H9 (cell line): ENCODE measurements at regions not wholly inside any gene's neighbourhood (a gene's known extent, or its start where the extent isn't known, plus 50 kb on each side); places are given as distances from the start of the nearest gene placed in this dataset.

ENCODE experiments used
- DNase-seq: peaks from one replicate; pipeline ENCODE4 v3.0.0-alpha.2; 2017
- H2AFZ ChIP-seq: one replicate; pipeline ENCODE4 v1.6.1; 2013; ENCODE audit warnings: mild to moderate bottlenecking, low read length, control low read depth, moderate library complexity
- H2AK5ac ChIP-seq: 2 replicates; pipeline ENCODE4 v1.6.1; 2013; ENCODE audit warnings: low read length, control low read depth, mixed read lengths; ENCODE audit not compliant: insufficient read length
- H2BK120ac ChIP-seq: one replicate; pipeline ENCODE4 v1.6.1; 2013; ENCODE audit warnings: low read depth, mild to moderate bottlenecking, low read length, control low read depth, inconsistent platforms; ENCODE audit not compliant: poor library complexity, severe bottlenecking
- H2BK12ac ChIP-seq: 2 replicates; pipeline ENCODE4 v1.6.1; 2013; ENCODE audit warnings: low read length, control low read depth, mixed read lengths, low read depth; ENCODE audit not compliant: insufficient read length
- H2BK15ac ChIP-seq: 2 replicates; pipeline ENCODE4 v1.6.1; 2013; ENCODE audit warnings: low read depth, low read length, control low read depth
- H2BK20ac ChIP-seq: one replicate; pipeline ENCODE4 v1.6.1; 2013; ENCODE audit warnings: low read depth, mild to moderate bottlenecking, low read length, control low read depth, inconsistent platforms; ENCODE audit not compliant: poor library complexity, severe bottlenecking
- H2BK5ac ChIP-seq: 2 replicates; pipeline ENCODE4 v1.6.1; 2013; ENCODE audit warnings: low read length, control low read depth, mixed read lengths; ENCODE audit not compliant: insufficient read length
- H3K14ac ChIP-seq: 2 replicates; pipeline ENCODE4 v1.6.1; 2013; ENCODE audit warnings: low read length, control low read depth; ENCODE audit not compliant: insufficient read depth
- H3K18ac ChIP-seq: 2 replicates; pipeline ENCODE4 v1.6.1; 2013; ENCODE audit warnings: low read depth, mild to moderate bottlenecking, mixed read lengths, low read length, control low read depth; ENCODE audit not compliant: insufficient read length
- H3K23ac ChIP-seq: 2 replicates; pipeline ENCODE4 v1.6.1; 2013; ENCODE audit warnings: low read length, control low read depth, mixed read lengths, low read depth; ENCODE audit not compliant: insufficient read length
- H3K23me2 ChIP-seq: 2 replicates; pipeline ENCODE4 v1.6.1; 2013; ENCODE audit warnings: low read depth, mild to moderate bottlenecking, mixed read lengths, low read length, control low read depth; ENCODE audit not compliant: insufficient read length, poor library complexity, severe bottlenecking
- H3K27ac ChIP-seq: 2 replicates; pipeline ENCODE4 v1.5.1; 2013; ENCODE audit warnings: low read length, control low read depth, mixed read lengths, low read depth; ENCODE audit not compliant: insufficient read length
- H3K27me3 ChIP-seq: 2 replicates; pipeline ENCODE4 v1.6.1; 2013; ENCODE audit warnings: low read length, control low read depth, inconsistent platforms; ENCODE audit not compliant: insufficient read depth
- H3K4ac ChIP-seq: 2 replicates; pipeline ENCODE4 v1.6.1; 2013; ENCODE audit warnings: low read depth, mild to moderate bottlenecking, control low read depth, inconsistent platforms, low read length, moderate library complexity
- H3K4me1 ChIP-seq: 2 replicates; pipeline ENCODE4 v1.6.1; 2013; ENCODE audit warnings: low read length, control low read depth, inconsistent platforms; ENCODE audit not compliant: insufficient read depth
- H3K4me2 ChIP-seq: 2 replicates; pipeline ENCODE4 v1.6.1; 2013; ENCODE audit warnings: low read length, control low read depth, mixed read lengths; ENCODE audit not compliant: insufficient read length, insufficient read depth
- H3K56ac ChIP-seq: 2 replicates; pipeline ENCODE4 v1.6.1; 2013; ENCODE audit warnings: low read depth, mild to moderate bottlenecking, mixed read lengths, low read length, control low read depth; ENCODE audit not compliant: insufficient read length
- H3K79me1 ChIP-seq: 2 replicates; pipeline ENCODE4 v1.6.1; 2013; ENCODE audit warnings: low read depth, mild to moderate bottlenecking, moderate library complexity, low read length, control low read depth, inconsistent platforms; ENCODE audit not compliant: insufficient read depth, poor library complexity, severe bottlenecking
- H3K79me2 ChIP-seq: 2 replicates; pipeline ENCODE4 v1.6.1; 2013; ENCODE audit warnings: low read length, control low read depth, inconsistent platforms; ENCODE audit not compliant: insufficient read depth
- H3K9ac ChIP-seq: 2 replicates; pipeline ENCODE4 v1.6.1; 2013; ENCODE audit warnings: low read length, control low read depth, mixed read lengths; ENCODE audit not compliant: insufficient read length; ENCODE audit errors: extremely low read depth
- H3K9me3 ChIP-seq: one replicate; pipeline ENCODE4 v1.6.1; 2013; ENCODE audit warnings: low read depth, low read length, inconsistent platforms; ENCODE audit not compliant: control insufficient read depth
- H3T11ph ChIP-seq: one replicate; pipeline ENCODE4 v1.6.1; 2013; ENCODE audit warnings: mild to moderate bottlenecking, low read length, control low read depth, inconsistent platforms
- H4K20me1 ChIP-seq: one replicate; pipeline ENCODE4 v1.6.1; 2013; ENCODE audit not compliant: control insufficient read depth, insufficient read length, insufficient read depth
- H4K5ac ChIP-seq: 2 replicates; pipeline ENCODE4 v1.6.1; 2013; ENCODE audit warnings: low read depth, mild to moderate bottlenecking, mixed read lengths, low read length, control low read depth; ENCODE audit not compliant: insufficient read length
- H4K8ac ChIP-seq: replicated peaks from 2 replicates; pipeline ENCODE4 v1.6.1; 2013; ENCODE audit warnings: low read length, control low read depth, mixed read lengths, low read depth; ENCODE audit not compliant: insufficient read length
- H4K91ac ChIP-seq: 2 replicates; pipeline ENCODE4 v1.6.1; 2013; ENCODE audit warnings: low read depth, mild to moderate bottlenecking, moderate library complexity, mixed read lengths, low read length, control low read depth; ENCODE audit not compliant: insufficient read length
- H3K27ac Mint-ChIP-seq, 3 experiments: 2 replicates in 2 of 3; 3 replicates in 1 of 3; pipeline ENCODE4 v1.8.0; 2020 to 2021; ENCODE audit warnings: mixed read lengths in 3 of 3, mild to moderate bottlenecking in 1 of 3, moderate library complexity in 1 of 3
- H3K27me3 Mint-ChIP-seq: 2 replicates; pipeline ENCODE4 v1.8.0; 2021; ENCODE audit warnings: low read depth, mild to moderate bottlenecking, moderate library complexity, mixed read lengths
- H3K36me3 Mint-ChIP-seq, 3 experiments: 2 replicates in 2 of 3; 3 replicates in 1 of 3; pipeline ENCODE4 v1.8.0; 2020 to 2021; ENCODE audit warnings: low read depth in 3 of 3, mixed read lengths in 3 of 3; ENCODE audit not compliant: insufficient read depth in 1 of 3
- H3K4me1 Mint-ChIP-seq, 2 experiments: 2 replicates each; pipeline ENCODE4 v1.8.0; 2020; ENCODE audit warnings: mixed read lengths in 2 of 2
- H3K4me3 Mint-ChIP-seq, 2 experiments: 2 replicates in 1 of 2; 3 replicates in 1 of 2; pipeline ENCODE4 v1.8.0; 2020 to 2021; ENCODE audit warnings: mild to moderate bottlenecking in 2 of 2, mixed read lengths in 2 of 2, moderate library complexity in 1 of 2
- H3K9me3 Mint-ChIP-seq, 2 experiments: 2 replicates in 1 of 2; 3 replicates in 1 of 2; pipeline ENCODE4 v1.8.0; 2020; ENCODE audit warnings: mild to moderate bottlenecking in 2 of 2, mixed read lengths in 2 of 2, moderate library complexity in 1 of 2
- CTCF ChIP-seq: fragments of 200-600 bp; sonication (generic); conservative IDR thresholded peaks from 3 replicates; pipeline ENCODE4 v1.8.0; 2021; ENCODE audit warnings: antibody characterized with exemption, mild to moderate bottlenecking
- WGBS: extraction: QIAGEN DNeasy Blood & Tissue Kit; methylation state at CpG from one replicate; pipeline ENCODE4 v1.1.7; 2013; ENCODE audit warnings: missing lambda C conversion rate, low lambda C conversion rate, mixed read lengths; ENCODE audit not compliant: insufficient read length; ENCODE audit errors: extremely low coverage; 5-methylcytosine and 5-hydroxymethylcytosine counted together

- H3K4me1 Mint-ChIP-seq: peaks cover 9 to 13% of the 10 kb centered on the region in 2 experiments
Observed at GRCh38 chr20:19923762-19924161, 93.4 kb upstream of the NAA20 start.

More at GRCh38 chr20:19923762-19924161, 93.4 kb upstream of the NAA20 start:
- Histone ChIP-seq H4K20me1 (no peaks in the 10 kb centered on the region), H2BK12ac (no peak overlapping the region), H3T11ph (no peak overlapping the region), H2BK5ac (no peak overlapping the region), H3K9me3 (no peaks in the 10 kb centered on the region), H3K4ac (no peak overlapping the region), H3K79me1 (no peaks in the 10 kb centered on the region), H2AK5ac (no peak overlapping the region), H3K18ac (no peak overlapping the region), H3K23ac (no peak overlapping the region), H3K27me3 (no peaks in the 10 kb centered on the region), H3K14ac (no peak overlapping the region), H4K91ac (no peak overlapping the region), H3K27ac (no peak overlapping the region), H2BK15ac (no peak overlapping the region), H3K4me2 (no peak overlapping the region), H3K23me2 (no peaks in the 10 kb centered on the region), H3K4me1 (no peaks in the 10 kb centered on the region), H3K9ac (no peak overlapping the region), H3K79me2 (no peaks in the 10 kb centered on the region), H4K8ac (no peak overlapping the region), H2BK120ac (no peak overlapping the region), H2AFZ (no peak overlapping the region), H4K5ac (no peak overlapping the region), H3K56ac (no peak overlapping the region), H2BK20ac (no peak overlapping the region)
- no peaks in the 10 kb centered on the region for H3K36me3 Mint-ChIP-seq
- no peaks in the 10 kb centered on the region for H3K27me3 Mint-ChIP-seq
- no CpG with 5 or more reads among the region's 3 CpGs for WGBS
- DNase-seq: no peak
- TF ChIP-seq CTCF: no peak
- H3K27ac Mint-ChIP-seq: no peak overlapping the region
- no peaks in the 10 kb centered on the region for H3K9me3 Mint-ChIP-seq
- H3K4me3 Mint-ChIP-seq: no peak overlapping the region
